GM21723 (cell line): ENCODE measurements at regions not wholly inside any gene's neighbourhood (a gene's known extent, or its start where the extent isn't known, plus 50 kb on each side); places are given as distances from the start of the nearest gene placed in this dataset.
"Not testable (repeated sequence)": the region's sequence is repeated elsewhere in the genome, so short reads cannot be mapped to it uniquely, and the experiment has no call there.

Experiments used
- ATAC-seq: cut with Tn5 transposase; IDR thresholded peaks from one replicate; pipeline ENCODE4 v1.9.1; 2021; ENCODE audit warnings: mild to moderate bottlenecking, moderate library complexity; ENCODE audit not compliant: unreplicated experiment

DNA sequence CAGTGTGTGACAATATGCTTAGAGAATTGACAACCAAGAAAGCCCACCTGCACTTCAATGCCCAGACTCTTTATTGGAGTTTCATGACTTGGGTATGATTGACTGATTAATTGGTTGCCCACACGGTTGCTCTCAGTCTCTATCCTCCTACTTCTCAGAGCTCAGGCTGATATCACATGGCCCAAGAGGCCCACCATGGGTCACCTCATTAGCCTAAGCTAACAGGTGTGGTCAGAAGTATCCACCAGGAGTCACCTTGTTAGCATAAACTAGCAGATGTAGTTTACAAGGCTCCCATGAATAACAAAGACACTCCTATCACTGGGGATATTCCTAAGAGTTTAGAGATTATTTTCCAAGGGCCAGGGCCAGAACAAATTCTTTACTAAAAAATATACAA, 120.2 kb upstream of the MBNL1 start:
- no peak for ATAC-seq

DNA sequence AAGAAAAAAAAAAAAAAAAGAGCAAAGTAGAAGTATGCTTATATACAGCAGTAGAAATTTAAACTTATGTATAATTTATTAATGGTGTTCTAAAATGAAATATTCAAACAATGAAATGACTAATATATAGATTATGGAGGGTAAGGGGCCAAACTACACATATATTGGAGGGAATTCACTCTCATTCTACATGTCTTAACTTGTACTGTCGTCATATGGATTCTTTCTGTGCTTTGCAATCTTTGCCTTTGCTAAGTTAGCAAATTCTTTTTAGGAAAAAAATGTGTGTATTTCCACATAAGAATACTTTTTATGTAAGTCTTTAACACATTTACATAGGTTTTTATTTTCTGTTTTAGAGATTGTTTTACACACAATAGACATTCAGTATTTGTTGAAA, 118.9 kb upstream of the MBNL1 start:
- ATAC-seq: no peak

DNA sequence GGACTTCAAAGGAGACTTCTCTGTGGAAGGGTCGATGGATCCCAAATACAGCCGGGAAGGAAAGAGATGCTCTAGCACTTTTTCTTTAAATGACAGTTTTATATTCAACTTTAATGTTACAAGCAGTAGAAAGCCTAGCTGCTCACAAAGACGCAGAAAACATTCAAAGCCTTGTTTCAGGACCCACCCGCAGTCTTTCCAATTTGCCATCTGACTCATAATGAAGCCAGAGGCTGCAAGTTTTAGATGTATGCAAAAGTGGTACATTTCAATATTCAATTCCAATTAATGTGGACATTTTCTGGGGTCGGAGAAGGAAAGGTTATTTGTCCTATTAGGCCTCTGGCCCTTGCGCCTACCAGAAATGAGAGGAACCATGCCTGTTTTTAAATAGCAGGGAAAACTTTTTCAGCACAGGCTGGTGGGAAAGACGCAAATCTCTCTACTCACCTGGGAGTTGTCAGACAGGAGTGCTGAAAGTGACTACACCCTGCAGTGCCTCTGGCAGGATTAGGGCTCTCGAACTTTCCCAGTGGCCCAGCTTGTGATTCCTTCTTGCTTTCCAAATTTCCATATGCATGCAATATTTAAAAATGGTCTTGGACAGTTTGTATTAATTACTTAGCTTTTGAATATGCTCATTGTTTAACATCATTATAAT, 117.4 kb upstream of the MBNL1 start:
- ATAC-seq: peak; percentile 54

DNA sequence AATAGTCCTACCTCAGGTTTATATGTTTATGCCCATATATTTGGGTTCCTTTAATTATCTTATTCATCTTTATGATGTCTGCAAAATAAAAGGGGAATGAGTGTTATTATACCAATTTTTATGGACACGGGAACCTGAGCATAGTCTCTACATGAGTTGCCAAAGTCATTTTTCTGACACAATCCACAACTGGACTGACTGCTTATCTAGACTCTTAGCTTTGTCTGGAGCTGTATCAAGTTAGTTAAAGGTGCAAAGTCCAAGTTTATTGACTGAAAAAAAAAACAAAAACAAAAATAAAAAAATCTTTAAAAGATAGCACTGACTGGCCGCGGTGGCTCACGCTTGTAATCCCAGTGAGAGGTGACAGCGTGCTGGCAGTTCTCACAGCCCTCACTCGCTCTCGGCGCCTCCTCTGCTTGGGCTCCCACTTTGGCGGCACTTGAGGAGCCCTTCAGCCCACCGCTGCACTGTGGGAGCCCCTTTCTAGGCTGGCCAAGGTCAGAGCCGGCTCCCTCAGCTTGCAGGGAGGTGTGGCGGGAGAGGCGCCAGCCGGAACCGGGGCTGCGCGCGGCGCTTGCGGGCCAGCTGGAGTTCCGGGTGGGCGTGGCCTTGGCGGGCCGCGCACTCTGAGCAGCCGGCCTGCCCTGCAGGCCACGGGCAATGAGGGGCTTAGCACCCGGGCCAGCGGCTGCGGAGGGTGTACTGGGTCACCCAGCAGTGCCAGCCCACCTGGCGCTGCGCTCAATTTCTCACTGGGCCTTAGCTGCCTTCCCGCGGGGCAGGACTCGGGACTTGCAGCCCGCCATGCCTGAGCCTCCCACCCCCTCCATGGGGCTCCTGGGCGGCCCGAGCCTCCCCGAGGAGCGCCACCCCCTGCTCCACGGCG, 116.6 kb upstream of the MBNL1 start:
- ATAC-seq: not testable (repeated sequence)

DNA sequence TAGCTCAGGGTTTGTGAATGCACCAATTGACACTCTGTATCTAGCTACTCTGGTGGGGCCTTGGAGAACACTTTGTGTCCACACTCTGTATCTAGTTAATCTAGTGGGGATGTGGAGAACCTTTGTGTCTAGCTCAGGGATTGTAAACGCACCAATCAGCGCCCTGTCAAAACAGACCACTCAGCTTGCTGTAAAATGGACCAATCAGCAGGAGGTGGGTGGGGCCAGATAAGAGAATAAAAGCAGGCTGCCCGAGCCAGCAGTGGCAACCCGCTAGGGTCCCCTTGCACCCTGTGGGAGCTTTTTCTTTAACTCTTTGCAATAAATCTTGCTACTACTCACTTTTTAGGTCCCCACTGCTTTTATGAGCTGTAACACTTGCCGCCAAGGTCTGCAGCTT, 115.6 kb upstream of the MBNL1 start:
- ATAC-seq: not testable (repeated sequence)

DNA sequence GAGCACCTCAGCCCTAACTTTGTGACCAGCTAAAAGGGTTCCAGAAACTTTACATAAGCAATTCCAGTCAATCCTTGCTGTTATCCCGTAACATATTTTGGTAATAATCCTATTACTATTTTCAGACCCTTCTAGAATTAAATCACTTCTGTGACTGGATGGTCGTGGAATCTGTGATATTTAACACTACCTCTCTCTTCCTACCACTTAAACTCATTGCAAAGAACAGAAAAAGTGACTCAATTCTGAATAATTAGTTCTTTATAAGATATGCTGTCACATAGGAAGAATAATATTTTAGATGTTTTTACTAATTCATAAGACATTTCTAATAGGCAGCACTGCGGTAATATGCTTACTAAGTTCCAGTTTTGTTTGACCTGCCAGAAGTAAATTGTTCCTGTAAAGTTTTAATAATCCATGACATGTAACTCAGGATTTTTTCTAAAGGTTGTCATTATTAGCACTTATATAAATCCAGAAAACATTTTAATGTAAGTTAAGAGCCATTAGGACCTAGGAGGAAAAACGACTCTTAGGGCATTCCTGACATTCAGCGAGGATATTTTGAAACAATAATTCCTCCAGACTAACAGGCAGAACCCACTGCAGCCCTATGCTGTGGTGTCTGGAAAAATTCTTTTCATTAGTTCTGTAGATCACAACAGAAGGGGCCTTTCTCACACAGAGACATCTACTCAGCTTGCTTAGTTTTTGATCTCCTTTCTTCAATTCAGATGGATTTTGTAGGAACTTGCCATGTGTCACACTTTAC, 113.3 kb upstream of the MBNL1 start:
- no peak for ATAC-seq

DNA sequence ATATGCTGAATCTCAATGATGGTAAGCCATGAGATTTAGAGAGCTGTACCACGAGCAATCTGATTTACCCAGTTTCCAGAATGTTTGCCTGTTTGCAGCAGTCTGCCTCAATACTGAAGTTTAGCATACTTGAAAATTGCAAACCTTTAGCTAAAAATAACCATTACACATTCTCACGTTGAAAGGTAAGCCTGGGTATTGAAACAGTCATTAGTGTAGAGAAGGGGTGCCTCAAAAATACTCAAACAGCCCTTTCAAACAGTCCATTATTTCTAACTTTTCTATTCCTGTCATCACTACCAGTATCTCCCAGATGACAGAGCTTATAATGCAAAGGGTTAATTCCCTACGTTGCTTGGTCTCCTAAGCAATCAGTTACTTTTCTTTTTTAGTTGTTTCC, 111.8 kb upstream of the MBNL1 start:
- ATAC-seq: no peak

DNA sequence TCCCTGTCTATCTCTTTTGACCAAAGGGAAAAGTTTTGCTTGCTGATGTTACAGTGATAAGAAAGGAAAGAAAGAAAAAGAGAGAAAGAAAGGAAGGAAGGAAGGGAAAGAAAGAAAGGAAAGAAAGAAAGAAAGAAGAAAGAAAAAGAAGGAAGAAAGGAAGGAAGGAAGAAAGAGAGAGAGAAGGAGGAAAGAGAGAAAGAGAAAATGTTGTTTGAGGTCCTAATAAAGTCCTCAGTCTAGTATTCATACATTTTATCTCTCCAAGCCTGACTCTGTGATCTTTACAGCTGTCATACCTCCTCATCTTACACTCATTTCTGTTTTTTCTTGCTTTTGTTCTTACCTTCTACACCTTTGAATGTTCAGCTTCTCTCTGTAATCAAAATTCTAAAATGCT, 111.4 kb upstream of the MBNL1 start:
- ATAC-seq: no peak

DNA sequence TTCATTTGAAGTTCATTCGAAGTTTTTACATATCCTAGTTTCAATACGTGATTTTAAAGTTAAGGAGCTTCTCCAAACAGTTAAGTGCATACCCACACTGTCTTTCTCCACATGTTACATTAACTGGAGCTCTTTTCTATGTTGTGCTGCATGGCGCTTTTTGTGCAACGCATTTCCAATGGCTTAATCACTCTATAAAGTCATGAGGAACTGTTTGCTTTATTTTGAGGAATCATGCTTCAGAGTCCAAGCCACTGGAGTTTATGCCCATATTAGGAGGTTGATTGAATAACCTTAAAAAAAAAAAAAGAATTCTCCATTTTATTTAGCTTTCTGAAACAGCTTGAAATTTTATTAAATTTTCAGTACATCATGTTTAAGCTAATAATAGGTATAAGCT, 109.4 kb upstream of the MBNL1 start:
- ATAC-seq: no peak

DNA sequence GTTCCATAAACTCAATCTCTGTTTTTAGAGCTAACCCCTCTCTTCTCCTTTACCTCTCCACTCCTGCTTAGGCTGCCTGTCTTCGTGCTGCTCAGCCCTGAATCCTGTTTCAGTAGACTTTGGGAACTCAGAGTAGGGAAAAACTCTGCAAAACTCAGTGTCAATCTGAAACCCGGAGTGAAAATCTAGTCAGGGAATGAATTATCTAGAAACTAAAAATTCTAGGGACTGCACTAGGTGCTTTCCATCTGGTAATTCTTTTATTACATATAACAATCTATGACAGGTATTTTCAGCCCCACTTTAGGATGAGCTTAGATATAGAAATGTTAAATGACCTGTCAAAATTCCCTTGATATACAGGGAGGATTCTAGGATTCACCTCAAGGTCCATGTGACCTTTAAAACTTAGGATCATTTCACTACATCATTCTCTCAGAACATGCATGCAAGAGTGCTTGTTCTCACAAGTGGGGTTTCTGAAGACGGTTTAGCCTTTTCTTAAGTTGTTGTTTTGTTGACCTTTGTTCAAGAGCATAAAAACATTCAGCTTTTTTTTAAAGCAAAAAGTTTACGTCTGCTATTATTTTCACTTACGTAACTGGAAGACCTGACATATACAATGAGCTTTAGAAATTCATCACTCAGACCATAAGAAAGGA, 108.2 kb upstream of the MBNL1 start:
- peak; percentile 45 for ATAC-seq

DNA sequence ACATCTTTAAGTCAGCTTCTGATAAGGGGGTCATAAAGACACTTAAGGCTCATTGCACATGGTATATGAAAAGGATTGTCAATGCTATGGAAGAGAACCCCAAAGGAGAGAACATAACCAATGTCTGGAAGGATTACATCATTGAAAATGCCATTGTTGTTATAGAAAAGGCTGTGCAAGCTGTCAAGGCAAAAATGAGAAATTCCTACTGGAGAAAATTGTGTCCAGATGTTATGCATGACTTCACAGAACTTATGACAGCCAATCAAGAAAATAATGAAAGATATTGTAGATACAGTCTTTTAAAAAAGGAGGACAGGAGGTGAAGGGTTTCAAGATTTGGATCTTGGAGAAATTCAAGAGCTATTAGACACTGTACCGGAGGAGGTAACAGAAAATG, 96.3 kb upstream of the MBNL1 start:
- no peak for ATAC-seq

DNA sequence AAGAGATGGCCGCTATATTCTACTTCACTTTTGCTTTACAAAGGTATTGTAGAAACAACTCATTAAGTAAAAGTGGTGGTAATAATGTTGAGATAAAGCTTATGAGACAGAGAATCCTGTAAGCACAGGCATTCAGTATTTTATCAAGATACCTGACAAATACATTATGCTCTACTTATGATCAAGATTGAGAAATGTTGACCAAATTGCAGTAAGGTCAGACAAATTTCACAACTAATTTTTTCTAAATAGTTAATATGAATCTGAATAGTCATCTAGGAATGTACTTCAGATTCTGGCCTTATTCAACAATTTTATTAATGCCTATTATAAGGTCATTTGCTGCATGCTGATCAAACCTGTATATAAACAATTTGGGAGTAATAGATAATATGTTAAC, 95.1 kb upstream of the MBNL1 start:
- no peak for ATAC-seq

DNA sequence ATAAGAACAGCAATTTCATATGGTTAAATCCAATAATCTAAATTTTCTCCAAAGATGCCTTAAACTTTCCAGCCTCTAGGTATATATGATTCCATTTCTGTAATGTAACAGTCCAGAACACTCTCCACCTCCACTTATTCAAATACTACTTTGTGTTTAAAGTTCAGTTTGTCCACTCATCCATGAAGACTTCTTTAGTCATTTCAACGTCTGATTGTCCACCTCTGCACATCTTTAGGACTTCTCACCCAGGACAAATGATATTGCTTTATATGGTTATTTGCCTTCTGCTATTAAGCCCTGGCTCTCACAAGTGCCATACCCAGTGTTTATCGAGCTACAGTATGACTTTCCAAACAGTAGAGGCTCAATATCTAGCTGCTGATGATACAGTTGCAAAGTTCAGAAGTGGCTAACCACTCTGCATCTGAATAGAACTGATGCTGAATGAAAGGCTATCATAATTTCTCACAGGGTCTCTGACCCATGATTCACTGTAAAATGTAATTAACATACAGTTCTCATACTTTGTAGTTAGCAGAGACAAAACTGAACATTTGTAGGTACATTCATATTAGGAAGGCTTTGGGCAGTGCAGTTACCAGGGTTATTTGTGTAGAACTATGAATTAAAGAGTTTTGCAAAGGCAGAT, 93.7 kb upstream of the MBNL1 start:
- no peak for ATAC-seq

DNA sequence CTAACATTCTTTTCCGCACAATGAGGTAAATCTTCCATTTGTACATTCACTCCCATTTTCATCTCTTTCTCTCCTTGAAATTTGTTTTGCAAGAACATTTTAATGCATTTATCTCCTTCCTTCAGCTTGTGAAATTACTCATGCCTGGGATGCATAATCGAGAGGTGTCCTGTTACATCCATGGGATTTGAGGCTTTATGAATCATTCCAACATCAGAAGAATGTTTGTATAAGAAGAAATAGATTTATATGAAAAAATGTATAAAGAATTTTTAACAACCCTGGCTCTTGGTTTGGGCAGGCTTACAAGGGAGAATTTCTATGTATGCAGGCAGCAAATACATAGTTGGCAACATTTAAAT, 93.2 kb upstream of the MBNL1 start:
- ATAC-seq: no peak

DNA sequence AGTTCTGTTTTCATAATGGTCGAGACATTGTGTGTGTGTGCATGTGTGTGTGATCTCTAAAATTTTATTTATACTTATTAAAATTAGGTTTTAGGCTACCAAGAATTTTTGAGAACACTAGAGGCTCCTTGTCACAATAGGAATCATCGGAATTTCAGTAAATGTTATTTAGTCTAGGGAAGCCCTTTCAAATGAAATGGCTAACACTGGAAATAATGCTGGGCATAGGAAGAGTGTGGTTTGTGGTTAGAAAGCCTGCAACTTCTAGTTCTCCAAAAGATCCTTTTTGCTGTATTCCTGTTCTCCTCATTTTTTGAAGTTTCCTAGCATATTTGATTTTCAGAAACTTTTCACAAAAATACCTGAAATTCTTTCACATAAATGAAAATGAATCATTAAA, 92.5 kb upstream of the MBNL1 start:
- no peak for ATAC-seq

DNA sequence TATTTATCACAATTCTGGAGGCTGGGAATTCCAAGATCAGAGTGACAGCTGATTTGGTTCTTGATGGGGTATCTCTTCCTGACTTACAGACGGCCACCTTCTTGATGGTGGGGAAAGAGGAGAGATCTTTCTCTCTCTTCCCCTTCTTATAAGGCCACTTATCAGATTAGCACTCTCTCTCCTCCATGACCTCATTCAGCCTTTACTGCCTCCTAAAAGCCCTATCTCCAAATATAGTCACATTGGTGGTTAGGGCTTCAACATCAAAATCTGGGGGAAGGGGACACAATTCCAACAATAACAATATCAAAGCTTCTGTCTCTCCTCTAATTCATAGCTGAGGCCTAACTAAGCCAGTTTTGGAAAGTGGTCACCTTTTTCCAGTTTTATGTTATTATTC, 91.7 kb upstream of the MBNL1 start:
- no peak for ATAC-seq

DNA sequence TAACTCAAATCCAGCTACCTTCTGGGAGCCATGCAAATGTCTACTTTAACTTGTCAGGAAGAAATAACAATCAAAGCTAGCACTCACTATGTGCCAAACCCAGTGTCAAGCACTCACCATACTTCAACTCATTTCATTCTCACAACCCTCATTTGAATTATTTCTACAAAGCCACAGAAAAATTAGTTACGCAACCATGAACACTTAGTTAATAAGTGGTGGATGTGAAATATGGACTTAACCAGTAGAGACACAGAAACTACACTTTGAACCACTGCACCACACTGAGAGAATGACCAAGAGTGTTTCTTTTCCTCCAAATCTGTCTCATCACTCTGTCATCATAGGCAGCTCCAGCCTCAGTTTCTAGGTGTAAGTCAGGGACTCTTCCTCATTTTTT, 91.0 kb upstream of the MBNL1 start:
- peak; percentile 69 for ATAC-seq

DNA sequence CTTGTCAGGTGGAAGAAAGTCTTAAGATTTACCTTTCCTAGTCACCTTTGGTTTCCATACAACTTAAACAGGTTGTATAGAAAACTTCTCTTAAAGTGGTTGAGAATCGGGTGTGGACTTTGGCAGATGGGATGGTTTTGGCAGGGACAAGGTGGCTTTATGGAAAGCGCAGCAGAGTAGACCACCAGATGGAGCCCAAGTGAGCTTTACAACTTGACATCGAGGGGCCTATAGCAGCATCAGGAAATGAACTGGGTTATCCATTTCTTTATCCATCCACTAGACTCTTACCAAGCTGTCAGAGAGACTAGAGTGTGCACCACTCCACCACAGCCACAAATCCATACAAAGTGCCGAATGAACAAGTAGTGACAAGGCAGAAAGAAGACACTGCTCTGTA, 85.3 kb upstream of the MBNL1 start:
- peak; percentile 93 for ATAC-seq

DNA sequence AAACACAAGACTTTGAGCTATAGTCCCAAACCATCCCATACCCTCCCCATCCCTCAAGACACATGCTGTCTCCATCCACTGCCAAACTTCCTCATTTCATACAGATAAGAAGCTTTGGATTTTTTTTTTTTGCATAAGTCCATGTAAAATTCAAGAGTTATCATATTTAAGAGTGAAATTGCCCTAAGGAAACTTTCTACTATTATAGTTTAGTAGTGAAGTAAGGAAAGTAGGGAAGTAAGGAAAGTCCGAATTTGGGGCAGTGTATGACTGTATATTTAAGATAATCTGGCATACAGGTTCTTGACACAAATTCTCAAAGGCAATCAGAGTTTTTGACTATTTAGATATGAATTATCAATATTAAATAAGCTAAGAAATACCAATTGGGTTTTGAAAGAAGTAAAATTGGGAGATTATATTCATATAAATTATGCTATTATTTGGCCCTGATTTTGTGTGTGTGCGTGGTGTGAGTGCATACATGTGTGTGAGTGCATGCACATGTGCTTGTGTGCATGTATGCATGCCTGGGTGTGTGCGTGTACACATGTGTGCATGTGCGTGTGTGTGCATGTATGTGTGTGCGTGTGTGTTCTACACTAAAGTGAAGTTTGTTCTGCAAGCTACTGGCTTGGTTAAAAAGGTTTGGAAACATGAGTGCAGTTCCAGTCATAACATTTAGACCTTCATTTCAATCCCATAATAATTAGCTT, 83.6 kb upstream of the MBNL1 start:
- ATAC-seq: no peak
